ENCODE measurements at regions not wholly inside any gene's neighbourhood (a gene's known extent, or its start where the extent isn't known, plus 50 kb on each side); places are given as distances from the start of the nearest gene placed in this dataset.
A peak's percentile ranks its signal among the peaks of the same experiment; 100 is the strongest.

GRCh38 chr2:38509947-38510326 lies 92.8 kb downstream of the HNRNPLL start:
- WGBS, 2 donors, result 93 to 96% methylated on average over 2 of the region's 2 CpGs
- no peaks in the 10 kb centered on the region for H3K36me3 ChIP-seq
- no peak for ATAC-seq
- H3K4me1 ChIP-seq, result peaks cover 0 to 28% (median 14%) of the 10 kb centered on the region in 9 donors
- DNase-seq, result no peak
- no peak overlapping the region for H3K4me3 ChIP-seq
- H3K9me3 ChIP-seq, result no peaks in the 10 kb centered on the region
- peak overlapping the region in 1 of 10 donors; percentile 39 for H3K27ac ChIP-seq
- H3K27me3 ChIP-seq, result no peaks in the 10 kb centered on the region
- intact Hi-C loops (cut with DNase I), result loop anchor here in 7 of 10 donors (2.0 to 10.0 kb wide), 4 partner anchors 193 to 203 kb away; no protein-coding TSS in a partner anchor
- TF ChIP-seq CTCF (IDR thresholded peaks at IDR 0.05), result no peak

GRCh38 chr2:38509314-38509946 lies 93.3 kb downstream of the HNRNPLL start:
- no peak for TF ChIP-seq CTCF (IDR thresholded peaks at IDR 0.05)
- Histone ChIP-seq H3K36me3 (no peaks in the 10 kb centered on the region), H3K9me3 (no peaks in the 10 kb centered on the region), H3K27me3 (no peaks in the 10 kb centered on the region), H3K4me1 (peaks cover 0 to 29% (median 14%) of the 10 kb centered on the region in 9 donors), H3K4me3 (no peak overlapping the region), H3K27ac (peak overlapping the region in 2 of 10 donors; percentile 37 to 39)
- ATAC-seq (no peak), DNase-seq (no peak)
- intact Hi-C loops (cut with DNase I), result loop anchor here in 7 of 10 donors (2.0 to 10.0 kb wide), 4 partner anchors 192 to 202 kb away; no protein-coding TSS in a partner anchor
- WGBS, 2 donors, result 78 to 88% methylated on average over 5 of the region's 5 CpGs

- peak; percentile 77 to 86 (median 82) for ATAC-seq
- WGBS, 2 donors, result 21 to 27% methylated on average over 10 of the region's 10 CpGs
- Histone ChIP-seq H3K27ac (peak overlapping the region in 3 of 10 donors; percentile 9 to 39 (median 37)), H3K36me3 (no peaks in the 10 kb centered on the region), H3K9me3 (no peaks in the 10 kb centered on the region), H3K4me1 (peaks cover 0 to 29% (median 14%) of the 10 kb centered on the region in 9 donors), H3K27me3 (no peaks in the 10 kb centered on the region), H3K4me3 (no peak overlapping the region)
- intact Hi-C loops (cut with DNase I), result loop anchor here in 7 of 10 donors (2.0 to 10.0 kb wide), 4 partner anchors 191 to 201 kb away; no protein-coding TSS in a partner anchor
- peak in 8 of 9 donors; percentile 9 to 67 (median 47) for TF ChIP-seq CTCF (IDR thresholded peaks at IDR 0.05)
- peak; percentile 73 to 91 for DNase-seq
Observed at GRCh38 chr2:38508311-38509039, 94.3 kb downstream of the HNRNPLL start.

- Histone ChIP-seq H3K9me3 (peaks cover 0 to 1% (median 0%) of the 10 kb centered on the region in 11 donors), H3K27ac (no peak overlapping the region), H3K27me3 (no peaks in the 10 kb centered on the region), H3K36me3 (no peaks in the 10 kb centered on the region), H3K4me1 (peaks cover 0 to 29% (median 14%) of the 10 kb centered on the region in 9 donors), H3K4me3 (no peak overlapping the region)
- WGBS, 2 donors, result 97 to 100% methylated on average over 1 of the region's 1 CpG
- intact Hi-C loops (cut with DNase I), result loop anchor here in 7 of 10 donors (2.0 to 10.0 kb wide), 4 partner anchors 190 to 200 kb away; no protein-coding TSS in a partner anchor
- DNase-seq (no peak), ATAC-seq (no peak)
- no peak for TF ChIP-seq CTCF (IDR thresholded peaks at IDR 0.05)
Observed at GRCh38 chr2:38507712-38508111, 95.0 kb downstream of the HNRNPLL start.

All from heart right ventricle (tissue), 16 donors.